Endothelial cell (in vitro differentiated cells): ENCODE measurements at regions not wholly inside any gene's neighbourhood (a gene's known extent, or its start where the extent isn't known, plus 50 kb on each side); places are given as distances from the start of the nearest gene placed in this dataset.

Source experiments
- DNase-seq: peaks from one replicate; pipeline ENCODE4 v3.0.0; 2021; ENCODE audit warnings: low spot score
- H3K27ac Mint-ChIP-seq: one replicate; pipeline ENCODE4 v1.8.0; 2021; ENCODE audit warnings: mixed read lengths, inconsistent platforms; ENCODE audit not compliant: unreplicated experiment
- H3K27me3 Mint-ChIP-seq: one replicate; pipeline ENCODE4 v1.8.0; 2021; ENCODE audit warnings: mild to moderate bottlenecking, moderate library complexity, mixed read lengths, inconsistent platforms; ENCODE audit not compliant: unreplicated experiment
- H3K36me3 Mint-ChIP-seq: one replicate; pipeline ENCODE4 v1.8.0; 2021; ENCODE audit warnings: mild to moderate bottlenecking, low read depth, mixed read lengths, inconsistent platforms; ENCODE audit not compliant: unreplicated experiment
- H3K4me1 Mint-ChIP-seq: one replicate; pipeline ENCODE4 v1.8.0; 2021; ENCODE audit warnings: mild to moderate bottlenecking, mixed read lengths, inconsistent platforms; ENCODE audit not compliant: unreplicated experiment
- H3K4me3 Mint-ChIP-seq: one replicate; pipeline ENCODE4 v1.8.0; 2021; ENCODE audit warnings: mild to moderate bottlenecking, mixed read lengths, inconsistent platforms; ENCODE audit not compliant: unreplicated experiment
- H3K9me3 Mint-ChIP-seq: one replicate; pipeline ENCODE4 v1.8.0; 2021; ENCODE audit warnings: mixed read lengths, inconsistent platforms; ENCODE audit not compliant: unreplicated experiment
- TF ChIP-seq, protein P1 (sequence below): fragments of 200-600 bp; sonication (generic); IDR thresholded peaks from one replicate; pipeline ENCODE4 v1.5.0; 2021; ENCODE audit warnings: antibody characterized with exemption; ENCODE audit not compliant: unreplicated experiment

DNA sequence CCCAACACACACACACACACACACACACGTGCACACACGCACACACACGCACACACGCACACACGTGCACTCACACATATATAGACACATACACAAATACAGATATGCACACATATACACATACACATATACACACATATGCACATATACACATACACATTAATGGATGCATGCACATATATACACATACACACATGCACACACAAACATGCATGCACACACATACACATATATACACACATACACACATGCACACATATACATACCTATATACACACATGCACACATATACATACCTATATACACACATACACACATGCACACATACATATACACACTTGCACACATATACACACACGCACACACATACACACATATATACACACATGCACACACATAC is 312.4 kb upstream of the PFKP start:
- Mint-ChIP-seq H3K36me3 (no peaks in the 10 kb centered on the region), H3K4me1 (no peaks in the 10 kb centered on the region), H3K9me3 (no peaks in the 10 kb centered on the region), H3K27ac (no peak overlapping the region), H3K27me3 (peaks cover 2% of the 10 kb centered on the region), H3K4me3 (no peak overlapping the region)
- DNase-seq = no peak
- TF ChIP-seq, protein P1, sequence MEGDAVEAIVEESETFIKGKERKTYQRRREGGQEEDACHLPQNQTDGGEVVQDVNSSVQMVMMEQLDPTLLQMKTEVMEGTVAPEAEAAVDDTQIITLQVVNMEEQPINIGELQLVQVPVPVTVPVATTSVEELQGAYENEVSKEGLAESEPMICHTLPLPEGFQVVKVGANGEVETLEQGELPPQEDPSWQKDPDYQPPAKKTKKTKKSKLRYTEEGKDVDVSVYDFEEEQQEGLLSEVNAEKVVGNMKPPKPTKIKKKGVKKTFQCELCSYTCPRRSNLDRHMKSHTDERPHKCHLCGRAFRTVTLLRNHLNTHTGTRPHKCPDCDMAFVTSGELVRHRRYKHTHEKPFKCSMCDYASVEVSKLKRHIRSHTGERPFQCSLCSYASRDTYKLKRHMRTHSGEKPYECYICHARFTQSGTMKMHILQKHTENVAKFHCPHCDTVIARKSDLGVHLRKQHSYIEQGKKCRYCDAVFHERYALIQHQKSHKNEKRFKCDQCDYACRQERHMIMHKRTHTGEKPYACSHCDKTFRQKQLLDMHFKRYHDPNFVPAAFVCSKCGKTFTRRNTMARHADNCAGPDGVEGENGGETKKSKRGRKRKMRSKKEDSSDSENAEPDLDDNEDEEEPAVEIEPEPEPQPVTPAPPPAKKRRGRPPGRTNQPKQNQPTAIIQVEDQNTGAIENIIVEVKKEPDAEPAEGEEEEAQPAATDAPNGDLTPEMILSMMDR = no peak

DNA sequence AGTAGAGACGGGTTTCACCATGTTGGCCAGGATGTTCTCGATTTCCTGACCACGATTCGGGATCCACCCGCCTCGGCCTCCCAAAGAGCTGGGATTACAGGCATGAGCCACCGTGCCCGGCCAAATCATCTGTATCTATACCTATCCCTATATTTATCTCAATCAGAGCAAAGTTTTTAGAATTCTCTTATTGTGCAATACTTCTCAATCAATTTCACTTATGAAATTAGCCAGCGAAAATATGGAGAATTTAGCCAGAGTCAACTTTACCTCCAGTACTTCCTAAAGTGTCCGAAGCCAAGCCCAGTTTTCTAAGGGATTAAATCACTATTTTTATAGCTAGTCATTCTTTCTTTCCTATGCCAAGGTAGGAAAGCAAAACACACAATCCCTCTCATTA is 319.1 kb upstream of the PFKP start:
- H3K27ac Mint-ChIP-seq = no peak overlapping the region
- H3K36me3 Mint-ChIP-seq = no peaks in the 10 kb centered on the region

DNA sequence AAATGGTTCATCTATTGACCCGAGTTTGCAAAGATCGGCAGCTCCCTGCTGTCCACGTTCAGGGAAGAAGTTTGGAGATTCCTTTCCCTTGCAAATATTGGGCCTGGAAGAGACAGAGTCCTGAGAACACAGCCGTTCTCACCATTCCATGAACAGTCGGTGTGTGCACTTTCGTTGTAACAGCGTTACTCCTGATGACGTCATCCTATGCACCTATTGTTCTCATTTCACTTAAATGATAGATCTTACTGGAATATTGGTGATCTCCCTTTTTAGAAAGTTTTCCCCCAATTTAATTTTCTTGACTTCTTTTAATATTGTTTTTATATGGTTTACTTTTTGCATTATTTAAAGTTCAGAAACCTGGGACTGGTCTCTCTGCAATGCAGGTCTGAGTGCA is 320.7 kb upstream of the PFKP start:
- Mint-ChIP-seq H3K27ac (no peak overlapping the region), H3K4me1 (peaks cover 2% of the 10 kb centered on the region), H3K27me3 (peaks cover 1% of the 10 kb centered on the region)

More for the DNA sequence above, 319.1 kb upstream of the PFKP start:
- Mint-ChIP-seq H3K27me3 (peaks cover 1% of the 10 kb centered on the region), H3K9me3 (no peaks in the 10 kb centered on the region), H3K4me3 (no peak overlapping the region), H3K4me1 (peaks cover 2% of the 10 kb centered on the region)
- DNase-seq = no peak
- TF ChIP-seq, protein P1 = no peak

DNA sequence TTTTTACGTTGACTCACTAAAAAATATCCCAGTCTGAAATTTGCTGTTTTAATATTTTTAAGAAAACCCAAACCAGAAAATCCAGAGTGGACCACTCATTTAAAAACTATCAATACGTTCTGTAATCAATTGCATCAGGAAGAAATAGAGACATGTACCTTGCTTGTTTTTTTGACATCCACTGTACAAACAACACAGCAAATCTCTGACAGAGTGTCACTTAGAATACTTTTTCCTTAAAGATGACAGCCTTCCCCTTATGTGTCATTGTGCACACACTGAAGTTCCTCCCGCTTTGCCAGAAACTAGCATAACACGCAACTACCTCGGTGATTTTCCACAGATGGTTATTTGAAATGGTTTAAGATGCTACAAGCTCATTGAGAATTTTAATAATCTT is 321.7 kb upstream of the PFKP start:
- no peaks in the 10 kb centered on the region for H3K9me3 Mint-ChIP-seq
- no peaks in the 10 kb centered on the region for H3K36me3 Mint-ChIP-seq
- TF ChIP-seq, protein P1 = no peak
- peaks cover 2% of the 10 kb centered on the region for H3K4me1 Mint-ChIP-seq
- H3K27ac Mint-ChIP-seq = no peak overlapping the region
- DNase-seq = no peak
- no peak overlapping the region for H3K4me3 Mint-ChIP-seq
- peaks cover 1% of the 10 kb centered on the region for H3K27me3 Mint-ChIP-seq

More for the DNA sequence above, 320.7 kb upstream of the PFKP start:
- Mint-ChIP-seq H3K4me3 (no peak overlapping the region), H3K36me3 (no peaks in the 10 kb centered on the region), H3K9me3 (no peaks in the 10 kb centered on the region)
- no peak for DNase-seq
- TF ChIP-seq, protein P1 = no peak

DNA sequence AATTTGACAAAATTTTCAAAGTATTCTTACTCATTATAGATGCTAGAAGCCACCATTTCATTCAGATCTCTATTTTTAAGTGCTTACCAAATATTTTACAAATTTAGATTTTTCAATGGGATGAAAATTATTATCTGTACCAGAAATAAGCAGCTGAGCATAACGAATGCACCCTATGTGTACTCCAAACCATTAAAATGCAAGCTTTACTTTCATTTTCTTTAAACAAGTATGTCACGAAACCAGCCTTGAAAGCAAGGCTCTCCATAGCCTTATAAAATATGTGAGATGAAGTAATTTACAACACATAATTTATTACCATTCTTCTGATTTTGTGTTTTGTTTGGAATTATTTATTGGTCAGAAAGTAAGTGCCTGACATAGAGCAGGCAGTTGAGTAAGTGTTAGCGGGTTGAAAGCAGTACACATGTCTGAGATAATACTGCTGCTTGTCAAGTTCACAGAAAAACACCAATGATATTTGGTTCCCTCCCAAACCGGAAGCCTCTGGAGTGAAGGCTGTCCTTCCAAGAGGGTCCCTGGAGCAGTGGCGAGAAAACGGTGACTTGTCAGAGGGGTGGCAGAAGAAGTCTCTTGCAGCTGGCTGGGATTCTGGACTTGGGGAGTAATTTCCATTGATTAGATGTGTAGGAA is 322.7 kb upstream of the PFKP start:
- H3K27me3 Mint-ChIP-seq = peaks cover 1% of the 10 kb centered on the region
- no peaks in the 10 kb centered on the region for H3K36me3 Mint-ChIP-seq
- no peak overlapping the region for H3K4me3 Mint-ChIP-seq
- H3K9me3 Mint-ChIP-seq = no peaks in the 10 kb centered on the region
- TF ChIP-seq, protein P1 = no peak
- H3K27ac Mint-ChIP-seq = no peak overlapping the region
- peaks cover 2% of the 10 kb centered on the region for H3K4me1 Mint-ChIP-seq
- DNase-seq = no peak
